HG03342 (cell line): ENCODE measurements at regions not wholly inside any gene's neighbourhood (a gene's known extent, or its start where the extent isn't known, plus 50 kb on each side); places are given as distances from the start of the nearest gene placed in this dataset.

Source experiments
- ATAC-seq: cut with Tn5 transposase; IDR thresholded peaks from one replicate; pipeline ENCODE4 v1.9.1; 2021; ENCODE audit warnings: mild to moderate bottlenecking, moderate library complexity; ENCODE audit not compliant: unreplicated experiment

GRCh38 chr4:153034681-153035080 lies 98.6 kb downstream of the FHDC1 start:
- ATAC-seq = no peak

DNA sequence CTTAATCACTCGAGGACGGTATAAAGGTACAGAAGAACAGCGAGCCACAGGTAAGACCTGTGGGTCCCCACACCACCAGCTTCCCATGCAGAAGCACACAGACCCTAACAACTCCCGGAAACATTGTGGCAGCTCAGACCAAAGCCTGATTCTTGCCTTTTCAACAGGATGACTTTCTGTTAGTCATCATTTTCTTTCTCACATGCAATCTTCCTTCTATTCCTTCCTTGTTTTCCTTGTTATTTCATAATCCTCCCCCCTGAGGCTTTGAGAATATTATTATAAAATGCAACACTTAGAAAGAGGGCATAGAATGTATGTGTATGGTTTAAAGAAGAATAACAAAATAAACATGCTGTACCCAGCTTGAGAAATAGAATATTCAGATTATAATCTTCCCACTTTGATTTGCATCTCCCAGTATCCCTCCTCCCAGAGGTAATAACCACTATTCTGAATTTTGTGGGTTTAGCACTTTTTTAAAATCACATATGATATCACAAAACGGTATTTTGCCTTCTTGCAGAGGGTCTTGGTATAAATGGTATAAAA lies 100.9 kb downstream of the FHDC1 start:
- ATAC-seq = no peak

DNA sequence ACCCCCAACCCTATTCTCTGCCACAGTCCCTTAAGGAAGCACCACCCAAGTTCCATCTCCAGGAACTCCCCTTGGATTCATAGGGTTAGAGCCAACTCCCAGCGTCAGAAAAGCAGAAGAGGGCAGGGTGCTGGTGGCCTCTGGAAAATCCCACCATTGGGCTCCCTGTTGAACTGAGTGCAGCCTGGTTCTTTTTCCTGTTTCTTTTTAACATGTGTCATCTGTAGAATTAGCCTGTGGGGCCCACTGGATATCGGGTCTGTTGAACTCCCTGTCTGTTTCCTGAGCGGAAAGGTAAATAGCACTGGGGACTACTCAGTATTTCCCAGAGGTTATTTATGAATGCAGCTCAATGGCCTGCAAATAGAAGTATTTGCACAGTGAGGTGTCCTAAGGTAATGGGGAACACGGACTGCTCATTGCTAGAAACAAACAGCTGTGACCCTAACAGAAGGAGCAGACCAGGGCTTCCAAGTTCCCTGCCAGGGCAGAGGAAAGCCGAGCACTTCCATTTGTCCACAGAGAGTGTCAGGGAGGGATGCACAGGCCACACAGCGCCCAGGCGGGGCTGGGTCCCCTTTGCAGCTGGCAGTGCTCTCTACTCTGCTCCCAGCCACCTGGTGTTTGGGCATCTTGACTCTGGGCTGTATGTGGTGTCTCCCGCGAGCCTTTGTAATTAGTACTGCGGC lies 102.6 kb downstream of the FHDC1 start:
- no peak for ATAC-seq

DNA sequence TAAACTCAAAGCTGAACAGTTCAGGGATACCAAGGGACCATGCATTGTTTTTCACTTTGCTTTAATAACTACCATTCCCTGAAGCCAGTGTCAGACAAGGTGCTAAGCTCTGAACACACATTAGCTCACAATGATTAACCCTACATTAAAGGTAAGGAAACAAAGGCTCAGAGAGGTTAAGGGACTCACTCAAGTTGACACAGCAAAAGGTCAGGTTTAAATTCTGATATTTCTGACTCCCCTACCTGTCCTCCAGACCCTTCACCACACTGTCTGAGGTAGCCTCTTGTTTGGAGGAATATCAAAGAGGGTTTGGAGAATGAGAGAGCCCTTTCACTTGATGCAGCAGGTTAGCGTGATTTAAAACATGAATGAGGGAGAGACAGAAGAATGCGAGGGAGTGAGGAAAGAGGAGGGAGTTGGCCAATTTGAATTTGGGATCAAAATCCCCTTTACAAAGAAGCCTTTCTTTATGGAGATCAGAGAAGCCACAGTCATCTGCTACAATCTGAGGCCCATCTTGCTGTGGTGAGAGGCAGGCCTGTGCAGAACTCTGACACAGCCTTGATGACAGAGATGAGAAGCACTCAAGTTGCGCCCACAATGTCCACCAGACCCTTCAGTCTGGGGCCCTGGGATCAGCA lies 103.5 kb downstream of the FHDC1 start:
- no peak for ATAC-seq

- no peak for ATAC-seq
Observed at GRCh38 chr4:153040677-153041076, 104.6 kb downstream of the FHDC1 start.

DNA sequence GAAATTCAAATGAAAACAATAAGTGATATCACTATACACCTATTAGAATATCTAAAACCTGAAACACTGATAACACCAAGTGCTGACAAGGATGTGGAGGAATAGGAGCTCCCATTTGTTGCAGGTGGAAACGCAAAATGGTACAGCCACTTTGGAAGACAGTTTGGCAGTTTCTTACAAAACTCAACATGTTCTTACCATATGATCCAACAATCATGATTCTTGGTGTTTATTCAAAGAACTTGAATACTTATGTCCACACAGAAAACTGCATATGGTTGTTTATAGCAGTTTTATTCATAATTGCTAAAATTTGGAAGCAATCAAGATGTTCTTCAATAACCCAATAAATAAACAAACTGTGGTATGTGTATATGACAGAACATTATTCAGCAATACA lies 107.9 kb downstream of the FHDC1 start:
- no peak for ATAC-seq

- ATAC-seq = no peak
Observed at GRCh38 chr4:153045111-153045982, 109.2 kb downstream of the FHDC1 start.

DNA sequence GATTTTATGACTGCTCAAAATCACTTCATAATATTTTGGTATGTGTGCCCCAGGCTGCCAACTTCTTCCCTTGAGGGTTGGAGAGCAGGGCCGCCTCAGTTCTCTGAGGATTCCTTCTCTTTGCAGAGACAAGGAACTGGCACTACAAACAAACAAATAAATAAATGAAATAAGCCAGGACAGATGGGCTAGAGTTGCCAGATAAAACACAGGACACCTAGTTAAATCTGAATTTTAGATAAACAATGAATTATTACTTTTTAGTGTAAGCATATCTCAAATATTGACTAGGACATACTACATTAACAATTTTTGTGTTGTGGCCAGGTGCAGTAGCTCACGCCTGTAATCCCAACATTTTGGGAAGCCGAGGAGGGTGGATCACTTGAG lies 122.5 kb downstream of the FHDC1 start:
- no peak for ATAC-seq

- ATAC-seq = no peak
Observed at GRCh38 chr4:153060196-153060595, 124.1 kb downstream of the FHDC1 start.

- no peak for ATAC-seq
Observed at GRCh38 chr4:153061971-153062370, 125.8 kb downstream of the FHDC1 start.

GRCh38 chr4:153062652-153063168 lies 126.6 kb downstream of the FHDC1 start:
- no peak for ATAC-seq

GRCh38 chr4:153063490-153063889 lies 127.4 kb downstream of the FHDC1 start:
- ATAC-seq = no peak

DNA sequence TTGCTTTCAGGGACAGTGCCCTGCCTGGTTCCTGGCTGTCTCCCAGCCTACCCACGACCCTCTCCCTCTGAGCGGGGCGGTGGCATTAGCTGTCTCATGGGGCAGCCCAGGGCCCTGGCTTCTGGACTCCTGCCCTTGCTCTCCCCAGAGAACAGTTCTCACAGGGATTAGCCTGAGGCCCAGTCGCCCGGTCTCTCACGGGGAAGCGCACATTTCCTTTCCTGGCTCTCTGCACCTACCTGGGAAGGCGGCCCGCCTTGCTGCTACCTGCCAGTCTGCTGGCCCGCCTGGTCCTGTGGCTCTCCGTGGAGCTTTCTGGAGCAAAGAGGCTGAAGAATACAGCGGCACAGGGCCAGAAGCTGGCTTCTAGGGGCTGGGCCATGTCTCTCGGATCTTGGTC lies 128.4 kb downstream of the FHDC1 start:
- ATAC-seq = no peak

GRCh38 chr4:153065276-153065675 lies 129.2 kb downstream of the FHDC1 start:
- no peak for ATAC-seq

DNA sequence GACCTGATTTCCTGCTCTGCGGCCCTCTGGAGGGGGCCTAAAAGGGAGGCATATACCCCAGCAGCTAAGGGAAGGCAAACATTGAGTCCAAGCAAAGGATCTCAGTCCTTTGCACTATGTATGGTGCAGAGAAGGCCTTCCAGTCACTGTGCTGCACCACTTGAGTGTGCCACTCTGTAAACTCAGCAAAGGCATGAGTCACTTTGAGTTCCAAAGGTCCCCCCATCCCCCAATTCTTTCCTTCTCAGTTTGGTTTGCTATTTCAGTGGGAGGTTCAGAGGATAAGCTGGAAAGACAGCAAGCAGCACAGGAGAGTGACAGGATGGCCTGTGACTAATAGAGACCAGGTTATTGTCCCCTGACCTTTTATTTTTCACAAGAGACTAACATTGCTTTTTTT lies 131.3 kb downstream of the FHDC1 start:
- no peak for ATAC-seq

GRCh38 chr4:153068751-153069150 lies 132.6 kb downstream of the FHDC1 start:
- no peak for ATAC-seq

DNA sequence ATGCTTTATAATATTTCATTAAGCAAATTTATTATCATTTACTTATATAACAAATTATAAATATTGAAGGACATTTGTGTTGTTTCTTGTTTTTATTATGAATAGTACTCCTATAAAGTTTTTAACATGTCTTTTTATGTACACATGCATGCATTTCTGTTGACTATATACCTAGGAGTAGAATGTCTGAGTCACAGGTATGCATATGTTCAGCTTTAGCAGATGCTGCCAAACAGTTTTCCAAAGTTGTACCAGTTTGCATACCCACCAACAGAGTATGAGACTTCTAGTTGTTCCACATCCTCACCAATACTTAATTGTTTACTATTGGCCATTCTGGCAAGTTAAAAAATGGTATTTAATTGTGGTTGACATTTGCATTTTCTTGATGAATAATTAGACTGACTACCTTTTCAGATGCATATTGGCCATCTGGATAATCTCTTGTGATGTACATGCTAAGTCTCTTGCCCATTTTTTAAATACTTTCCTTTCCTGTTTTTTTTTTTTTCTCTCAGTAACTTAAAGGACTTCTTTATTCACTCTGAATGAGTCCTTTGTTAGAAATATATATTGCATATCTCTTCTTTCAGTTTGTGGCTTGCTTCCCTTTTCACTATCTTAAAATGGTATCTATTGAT lies 132.2 kb upstream of the TRIM2 start:
- no peak for ATAC-seq

GRCh38 chr4:153072661-153073060 lies 131.6 kb upstream of the TRIM2 start:
- ATAC-seq = no peak

GRCh38 chr4:153074486-153074885 lies 129.8 kb upstream of the TRIM2 start:
- no peak for ATAC-seq

- ATAC-seq = no peak
Observed at GRCh38 chr4:153074936-153075630, 129.2 kb upstream of the TRIM2 start.
